GM12864 (cell line): ENCODE measurements at regions not wholly inside any gene's neighbourhood (a gene's known extent, or its start where the extent isn't known, plus 50 kb on each side); places are given as distances from the start of the nearest gene placed in this dataset.

Experiments used
- DNase-seq: peaks from one replicate; pipeline ENCODE4 v3.0.0-alpha.2; 2011; ENCODE audit warnings: low read depth
- H3K4me3 ChIP-seq: 2 replicates; pipeline ENCODE4 v1.5.1; 2011; ENCODE audit warnings: mild to moderate bottlenecking, low read depth, low read length, control low read depth
- TF ChIP-seq, protein P1 (sequence below): IDR thresholded peaks from 2 replicates; pipeline ENCODE4 v1.5.1; 2011; ENCODE audit warnings: low read depth, mild to moderate bottlenecking, moderate library complexity, low read length, control low read depth, inconsistent platforms; ENCODE audit errors: missing control alignments

DNA sequence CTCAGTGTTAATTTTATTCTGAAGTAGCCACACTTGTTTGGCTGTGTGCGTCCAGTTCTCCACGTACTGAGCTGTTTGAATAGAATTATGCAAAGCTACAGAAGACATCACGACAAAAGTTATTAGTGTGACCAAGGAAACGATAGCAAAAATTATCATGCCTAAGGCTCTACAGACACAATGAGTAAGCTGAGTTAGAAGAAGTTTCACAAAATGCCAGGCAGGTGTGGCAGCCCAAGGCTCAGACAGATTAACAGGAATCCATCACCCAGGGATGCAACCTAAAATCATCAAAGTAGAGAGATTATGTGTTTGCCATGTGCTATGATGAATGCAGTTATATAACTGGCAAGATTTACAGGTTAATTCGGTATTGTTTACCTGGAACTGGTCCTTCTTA lies 73.1 kb upstream of the INCENP start:
- no peak for DNase-seq
- no peak overlapping the region for H3K4me3 ChIP-seq
- TF ChIP-seq, protein P1, sequence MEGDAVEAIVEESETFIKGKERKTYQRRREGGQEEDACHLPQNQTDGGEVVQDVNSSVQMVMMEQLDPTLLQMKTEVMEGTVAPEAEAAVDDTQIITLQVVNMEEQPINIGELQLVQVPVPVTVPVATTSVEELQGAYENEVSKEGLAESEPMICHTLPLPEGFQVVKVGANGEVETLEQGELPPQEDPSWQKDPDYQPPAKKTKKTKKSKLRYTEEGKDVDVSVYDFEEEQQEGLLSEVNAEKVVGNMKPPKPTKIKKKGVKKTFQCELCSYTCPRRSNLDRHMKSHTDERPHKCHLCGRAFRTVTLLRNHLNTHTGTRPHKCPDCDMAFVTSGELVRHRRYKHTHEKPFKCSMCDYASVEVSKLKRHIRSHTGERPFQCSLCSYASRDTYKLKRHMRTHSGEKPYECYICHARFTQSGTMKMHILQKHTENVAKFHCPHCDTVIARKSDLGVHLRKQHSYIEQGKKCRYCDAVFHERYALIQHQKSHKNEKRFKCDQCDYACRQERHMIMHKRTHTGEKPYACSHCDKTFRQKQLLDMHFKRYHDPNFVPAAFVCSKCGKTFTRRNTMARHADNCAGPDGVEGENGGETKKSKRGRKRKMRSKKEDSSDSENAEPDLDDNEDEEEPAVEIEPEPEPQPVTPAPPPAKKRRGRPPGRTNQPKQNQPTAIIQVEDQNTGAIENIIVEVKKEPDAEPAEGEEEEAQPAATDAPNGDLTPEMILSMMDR = no peak

DNA sequence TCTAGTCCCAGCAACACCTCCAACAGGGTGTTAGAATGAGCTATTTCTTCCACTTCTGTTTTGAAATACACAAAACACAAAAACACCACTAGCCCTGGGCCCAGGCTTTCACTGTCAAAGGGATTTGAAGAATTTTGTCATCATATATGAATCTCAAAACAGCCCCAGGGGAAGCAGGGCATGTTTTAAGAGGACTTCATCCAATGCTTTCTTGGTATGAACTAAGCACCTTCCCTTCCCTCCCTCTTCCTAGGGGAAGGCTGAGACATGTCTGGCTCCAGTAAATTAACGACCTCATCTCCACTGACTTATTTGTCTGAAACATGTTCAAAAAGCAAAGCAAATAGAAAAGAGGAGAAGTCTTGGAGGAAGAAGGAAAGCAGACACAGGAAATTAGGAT lies 75.7 kb upstream of the INCENP start:
- no peak overlapping the region for H3K4me3 ChIP-seq
- TF ChIP-seq, protein P1 = no peak
- DNase-seq = no peak

DNA sequence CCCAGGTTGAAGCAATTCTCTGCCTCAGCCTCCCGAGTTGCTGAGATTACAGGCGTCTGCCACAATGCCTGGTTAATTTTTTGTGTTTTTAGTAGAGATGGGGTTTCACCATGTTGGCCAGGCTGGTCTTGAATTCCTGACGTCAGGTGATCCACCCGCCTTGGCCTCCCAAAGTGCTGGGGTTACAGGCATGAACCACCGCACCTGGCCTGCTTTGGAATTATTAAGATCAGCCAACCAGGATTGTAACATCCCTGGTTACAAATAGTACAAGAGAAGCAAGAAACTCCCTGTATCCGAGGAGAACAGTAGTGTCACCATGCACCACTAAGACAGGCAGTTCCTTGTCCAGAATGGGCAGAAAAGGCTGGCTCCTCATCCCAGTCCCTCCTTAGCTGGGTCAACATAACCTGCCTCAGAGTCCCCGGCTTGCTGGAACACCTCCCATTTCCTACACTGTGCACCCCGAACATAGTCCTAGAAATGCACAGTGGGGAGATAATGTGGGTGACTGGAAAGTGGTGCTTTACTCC lies 77.2 kb upstream of the INCENP start:
- TF ChIP-seq, protein P1 = no peak
- no peak for DNase-seq
- H3K4me3 ChIP-seq = no peak overlapping the region

DNA sequence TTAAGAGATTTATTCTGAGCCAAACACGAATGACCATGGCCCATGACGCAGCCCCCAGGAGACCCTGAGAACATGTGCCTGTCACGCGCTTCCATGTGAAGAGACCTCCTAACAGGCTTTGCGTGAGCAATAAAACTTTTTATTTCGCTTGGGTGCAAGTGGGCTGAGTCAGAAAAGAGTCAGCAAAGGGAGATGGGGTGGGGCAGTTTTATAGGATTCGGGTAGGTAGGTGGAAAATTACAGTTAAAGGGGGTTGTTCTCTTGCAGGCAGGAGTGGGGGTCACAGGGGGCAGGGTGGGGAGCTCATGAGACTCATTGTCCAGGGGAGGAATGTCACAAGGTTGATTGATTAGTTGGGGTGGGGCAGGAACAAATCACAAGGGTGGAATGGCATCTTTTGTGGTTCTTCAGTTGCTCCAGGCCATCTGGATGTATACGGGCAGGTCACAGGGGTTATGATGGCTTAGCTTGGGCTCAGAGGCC lies 77.2 kb upstream of the FTH1 start:
- TF ChIP-seq, protein P1 = no peak
- no peak overlapping the region for H3K4me3 ChIP-seq
- DNase-seq = no peak

DNA sequence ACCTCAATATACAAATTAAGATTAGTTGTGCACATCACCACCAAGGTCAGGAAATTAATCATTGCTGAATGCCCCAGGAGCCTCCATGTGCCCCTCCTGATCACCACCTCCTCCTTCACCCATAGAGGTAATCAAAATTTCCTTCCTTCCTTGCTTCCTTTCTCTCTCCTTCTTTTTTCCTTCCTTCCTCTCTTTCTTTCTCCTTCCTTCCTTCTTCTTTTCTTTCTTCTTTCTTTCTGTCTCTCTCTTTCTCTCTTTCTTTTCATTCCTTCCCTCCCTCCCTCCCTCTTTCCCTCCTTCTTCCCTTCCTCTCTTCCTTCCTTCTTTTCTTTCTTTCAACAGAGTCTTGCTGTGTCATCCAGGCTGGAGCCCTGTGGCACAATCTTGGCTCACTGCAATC lies 67.9 kb upstream of the FTH1 start:
- no peak for DNase-seq
- TF ChIP-seq, protein P1 = no peak
- no peak overlapping the region for H3K4me3 ChIP-seq

DNA sequence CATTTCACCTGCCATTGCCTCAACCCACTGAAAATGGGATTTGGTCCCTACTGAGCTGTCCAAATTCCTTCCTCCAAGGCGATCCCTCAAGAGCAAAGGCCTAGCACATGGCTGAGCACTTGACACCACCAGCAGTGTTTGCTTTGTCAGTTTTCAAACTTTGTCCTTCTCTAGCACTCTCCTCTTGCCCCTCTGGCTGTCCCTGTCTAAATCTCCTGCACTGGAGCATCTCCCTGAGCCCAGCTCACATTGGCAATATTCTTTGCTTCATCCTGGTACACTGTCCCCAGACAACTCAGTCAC lies 66.6 kb upstream of the FTH1 start:
- TF ChIP-seq, protein P1 = no peak
- no peak overlapping the region for H3K4me3 ChIP-seq
- no peak for DNase-seq

DNA sequence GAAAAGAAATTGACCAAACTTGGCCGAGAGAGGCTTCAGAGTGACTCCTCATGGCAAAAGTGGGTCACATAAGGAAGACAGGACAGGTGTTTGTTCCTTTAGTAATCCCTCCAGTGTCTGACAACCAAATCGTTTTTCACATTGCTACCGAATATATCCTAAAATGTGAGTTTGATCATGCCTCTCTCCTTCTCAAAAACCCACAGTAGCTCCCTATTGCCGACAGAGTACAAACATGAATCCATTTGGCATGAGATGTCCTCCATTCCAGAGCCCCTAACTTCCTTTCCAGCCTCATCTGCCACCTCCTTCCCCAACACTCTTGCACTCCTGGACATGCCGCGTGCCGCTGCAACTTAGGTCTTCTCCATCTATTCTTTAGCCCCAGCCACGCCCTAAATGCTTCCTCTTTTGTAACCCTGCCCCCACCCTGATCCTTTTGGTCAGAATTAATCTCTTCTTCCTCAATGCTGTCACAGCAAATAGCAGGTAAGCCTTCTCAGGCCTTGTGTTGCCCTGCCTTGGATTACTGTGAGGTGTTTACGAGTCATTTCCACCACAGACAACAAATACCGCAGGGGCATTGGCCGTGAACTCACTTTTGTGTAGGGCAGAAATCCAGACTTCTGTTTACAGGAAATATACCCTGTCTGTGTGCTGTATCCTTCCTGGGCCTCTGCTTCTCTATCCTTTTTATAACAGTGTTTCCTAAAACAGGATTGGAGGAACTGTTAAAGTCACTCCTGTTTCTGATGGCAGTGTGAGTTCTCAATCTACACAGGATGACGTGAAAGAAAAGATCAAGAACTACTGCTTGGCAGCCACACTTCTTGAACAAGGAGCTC lies 66.0 kb upstream of the FTH1 start:
- H3K4me3 ChIP-seq = no peak overlapping the region
- no peak for DNase-seq
- TF ChIP-seq, protein P1 = no peak
